AG04450 (cell line): ENCODE measurements at regions not wholly inside any gene's neighbourhood (a gene's known extent, or its start where the extent isn't known, plus 50 kb on each side); places are given as distances from the start of the nearest gene placed in this dataset.
"Not testable (repeated sequence)": the region's sequence is repeated elsewhere in the genome, so short reads cannot be mapped to it uniquely, and the experiment has no call there.

Source experiments
- CTCF ChIA-PET: fragments of 300-600, 350-600 bp; formaldehyde crosslinking; extraction: SDS; loops from one replicate; lab custom pipeline; 2022; ENCODE audit warnings: antibody characterized with exemption, inconsistent platforms; lab: Charles Lee
- POLR2A ChIA-PET: fragments of 350-600 bp; formaldehyde crosslinking; extraction: SDS; loops from one replicate; lab custom pipeline; 2021; ENCODE audit warnings: antibody characterized with exemption, inconsistent platforms; lab: Yijun Ruan, JAX
- DNase-seq: peaks from one replicate; pipeline ENCODE4 v3.0.0-alpha.2; 2011; ENCODE audit warnings: low read depth, low spot score
- H3K27ac ChIP-seq: one replicate; pipeline ENCODE4 v1.5.1; 2012; ENCODE audit warnings: low read depth, low read length, control low read depth
- H3K27me3 ChIP-seq: one replicate; pipeline ENCODE4 v1.6.0; 2012; ENCODE audit warnings: low read length; ENCODE audit not compliant: control insufficient read depth, insufficient read depth
- H3K4me3 ChIP-seq: 2 replicates; pipeline ENCODE4 v1.5.1; 2011; ENCODE audit warnings: mild to moderate bottlenecking, low read depth, low read length, control low read depth
- H3K9me3 ChIP-seq: 2 replicates; pipeline ENCODE4 v1.5.1; 2012; ENCODE audit warnings: low read length; ENCODE audit not compliant: control insufficient read depth, insufficient read depth
- TF ChIP-seq, protein P1 (sequence below): IDR thresholded peaks from 2 replicates; pipeline ENCODE4 v1.5.1; 2011; ENCODE audit warnings: low read depth, low read length, control low read depth, inconsistent platforms

DNA sequence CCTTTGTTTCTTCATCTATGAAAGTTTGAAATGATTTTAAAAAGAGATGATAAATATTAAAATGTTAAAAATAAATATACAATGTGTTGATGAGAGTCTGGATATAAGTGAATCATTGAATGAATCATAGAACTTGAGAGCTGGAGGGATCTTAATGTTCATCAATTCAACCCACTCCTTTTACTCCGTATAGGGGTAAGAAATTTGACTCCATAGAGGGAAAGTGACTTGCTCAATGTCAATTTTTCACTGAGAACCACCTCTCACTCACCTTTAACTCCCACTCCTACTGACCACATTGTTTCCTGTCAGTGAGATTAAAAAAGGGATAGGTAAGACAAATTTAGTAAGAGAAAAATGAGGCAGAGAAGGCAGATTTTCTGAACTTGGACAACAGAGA, 557.2 kb upstream of the GRIA3 start:
- ChIA-PET CTCF (no interaction called here), POLR2A (no interaction called here)
- no peaks in the 10 kb centered on the region for H3K27me3 ChIP-seq
- DNase-seq: no peak
- no peak overlapping the region for H3K4me3 ChIP-seq
- no peak overlapping the region for H3K27ac ChIP-seq
- TF ChIP-seq, protein P1, sequence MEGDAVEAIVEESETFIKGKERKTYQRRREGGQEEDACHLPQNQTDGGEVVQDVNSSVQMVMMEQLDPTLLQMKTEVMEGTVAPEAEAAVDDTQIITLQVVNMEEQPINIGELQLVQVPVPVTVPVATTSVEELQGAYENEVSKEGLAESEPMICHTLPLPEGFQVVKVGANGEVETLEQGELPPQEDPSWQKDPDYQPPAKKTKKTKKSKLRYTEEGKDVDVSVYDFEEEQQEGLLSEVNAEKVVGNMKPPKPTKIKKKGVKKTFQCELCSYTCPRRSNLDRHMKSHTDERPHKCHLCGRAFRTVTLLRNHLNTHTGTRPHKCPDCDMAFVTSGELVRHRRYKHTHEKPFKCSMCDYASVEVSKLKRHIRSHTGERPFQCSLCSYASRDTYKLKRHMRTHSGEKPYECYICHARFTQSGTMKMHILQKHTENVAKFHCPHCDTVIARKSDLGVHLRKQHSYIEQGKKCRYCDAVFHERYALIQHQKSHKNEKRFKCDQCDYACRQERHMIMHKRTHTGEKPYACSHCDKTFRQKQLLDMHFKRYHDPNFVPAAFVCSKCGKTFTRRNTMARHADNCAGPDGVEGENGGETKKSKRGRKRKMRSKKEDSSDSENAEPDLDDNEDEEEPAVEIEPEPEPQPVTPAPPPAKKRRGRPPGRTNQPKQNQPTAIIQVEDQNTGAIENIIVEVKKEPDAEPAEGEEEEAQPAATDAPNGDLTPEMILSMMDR: no peak
- H3K9me3 ChIP-seq: no peaks in the 10 kb centered on the region

DNA sequence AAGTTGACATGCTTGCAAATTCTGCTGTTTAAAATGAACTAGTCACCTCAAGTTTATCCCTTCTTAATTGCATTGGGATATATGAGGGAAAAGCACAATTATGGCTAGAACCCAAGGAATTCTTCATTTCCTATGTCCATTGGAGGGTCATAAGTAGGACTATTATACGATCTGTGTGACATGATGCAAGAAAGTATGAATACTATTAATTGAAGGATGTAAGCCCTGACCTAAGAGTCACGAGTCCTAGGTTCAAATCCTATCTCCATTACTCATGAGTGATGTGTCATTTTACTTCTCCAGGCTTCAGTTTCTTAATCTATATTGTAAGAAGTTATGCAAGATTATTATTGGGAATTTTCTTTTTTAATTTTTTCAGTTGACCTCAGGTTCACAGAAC, 542.9 kb upstream of the GRIA3 start:
- CTCF ChIA-PET: no interaction called here

DNA sequence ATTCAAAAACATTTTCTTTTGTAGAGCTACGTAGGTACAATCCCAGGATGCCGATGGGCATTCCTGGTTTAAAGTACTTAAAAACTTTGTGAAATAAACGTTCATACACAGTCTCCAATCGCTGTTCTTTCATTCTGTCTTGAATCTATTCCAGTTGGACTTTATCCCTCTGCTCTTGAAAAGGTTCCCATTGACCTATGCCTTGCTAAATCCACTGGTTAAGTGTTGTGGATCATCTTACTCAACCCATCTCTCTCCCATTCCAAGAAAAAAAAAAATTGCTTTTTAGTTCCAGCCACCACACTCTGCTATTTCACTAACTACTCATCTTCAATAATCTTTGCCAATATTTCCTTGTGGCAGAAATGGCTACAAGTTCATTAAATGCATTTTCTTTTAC, 542.3 kb upstream of the GRIA3 start:
- no peak for DNase-seq
- H3K9me3 ChIP-seq: no peaks in the 10 kb centered on the region; the same call in 1 of the 2 replicates
- POLR2A ChIA-PET: no interaction called here
- no peak overlapping the region for H3K4me3 ChIP-seq
- no peaks in the 10 kb centered on the region for H3K27me3 ChIP-seq
- H3K27ac ChIP-seq: no peak overlapping the region
- CTCF ChIA-PET: no interaction called here
- TF ChIP-seq, protein P1: no peak

More for the DNA sequence above, 542.9 kb upstream of the GRIA3 start:
- Histone ChIP-seq H3K27me3 (no peaks in the 10 kb centered on the region), H3K4me3 (no peak overlapping the region), H3K27ac (no peak overlapping the region), H3K9me3 (no peaks in the 10 kb centered on the region; the same call in 1 of the 2 replicates)
- POLR2A ChIA-PET: no interaction called here
- TF ChIP-seq, protein P1: no peak
- no peak for DNase-seq

DNA sequence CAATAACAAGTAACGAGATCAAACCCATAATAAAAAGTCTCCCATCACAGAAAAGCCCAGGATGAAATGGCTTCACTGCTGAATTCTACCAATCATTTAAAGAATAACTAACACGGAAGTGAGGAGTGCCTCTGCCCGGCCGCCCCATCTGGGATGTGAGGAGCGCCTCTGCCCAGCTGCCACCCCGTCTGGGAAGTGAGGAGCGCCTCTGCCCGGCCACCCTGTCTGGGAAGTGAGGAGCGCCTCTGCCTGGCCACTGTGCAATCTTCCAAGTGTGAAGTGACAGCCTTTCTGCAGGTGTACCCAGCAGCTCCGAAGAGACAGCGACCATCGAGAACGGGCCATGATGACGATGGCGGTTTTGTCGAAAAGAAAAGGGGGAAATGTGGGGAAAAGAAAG, 528.8 kb upstream of the GRIA3 start:
- CTCF ChIA-PET, DNase-seq, H3K4me3 ChIP-seq: not testable (repeated sequence)

DNA sequence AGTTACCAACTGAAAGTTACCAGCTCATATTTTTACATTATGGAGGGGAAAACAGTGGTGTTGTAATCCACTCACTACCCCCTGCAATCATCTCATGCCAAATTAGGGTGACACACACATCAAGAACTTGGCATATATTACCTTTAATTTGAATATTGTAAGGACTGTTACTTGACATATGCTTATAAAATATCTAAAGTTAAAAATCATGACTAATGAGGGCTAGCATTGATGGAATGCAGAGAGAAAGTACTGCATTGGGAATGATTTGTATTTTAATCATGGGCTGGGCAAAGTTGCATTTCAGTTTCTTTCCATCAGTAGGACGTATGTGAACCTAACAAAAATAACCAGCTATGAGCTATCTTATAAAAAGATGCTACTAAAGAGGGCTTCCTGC, 517.5 kb upstream of the GRIA3 start:
- H3K9me3 ChIP-seq: no peaks in the 10 kb centered on the region
- no peak for DNase-seq
- H3K4me3 ChIP-seq: no peak overlapping the region
- TF ChIP-seq, protein P1: no peak
- H3K27ac ChIP-seq: no peak overlapping the region
- ChIA-PET POLR2A (no interaction called here), CTCF (no interaction called here)
- H3K27me3 ChIP-seq: no peaks in the 10 kb centered on the region

More for the DNA sequence above, 528.8 kb upstream of the GRIA3 start:
- H3K27ac ChIP-seq, POLR2A ChIA-PET, H3K9me3 ChIP-seq, H3K27me3 ChIP-seq: not testable (repeated sequence)

DNA sequence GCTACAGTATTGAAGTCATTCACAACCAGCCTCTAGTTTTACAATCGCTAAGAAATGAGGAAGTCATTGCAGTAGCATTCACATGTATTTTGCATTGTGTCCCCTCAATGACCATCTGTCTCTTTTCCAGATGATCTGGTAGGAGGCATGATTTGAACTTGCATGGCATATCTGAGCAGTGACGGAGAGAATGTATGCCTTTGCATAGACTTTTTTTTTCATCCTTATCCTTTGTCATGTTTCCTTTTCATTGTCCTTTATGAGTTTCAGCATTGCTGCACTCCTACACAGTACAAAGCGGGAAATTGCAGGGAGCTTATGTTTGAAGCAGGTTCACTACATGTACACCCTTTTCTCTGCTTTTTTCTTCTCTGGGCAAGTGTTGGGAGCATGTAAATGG, 516.4 kb upstream of the GRIA3 start:
- ChIA-PET CTCF (no interaction called here), POLR2A (no interaction called here)
- DNase-seq: no peak
- TF ChIP-seq, protein P1: no peak
- Histone ChIP-seq H3K27me3 (no peaks in the 10 kb centered on the region), H3K9me3 (no peaks in the 10 kb centered on the region), H3K27ac (no peak overlapping the region), H3K4me3 (no peak overlapping the region)
